NCI-H2107 treated with DMSO at 0.1 percent for 48 hours (cell line): ENCODE measurements at regions not wholly inside any gene's neighbourhood (a gene's known extent, or its start where the extent isn't known, plus 50 kb on each side); places are given as distances from the start of the nearest gene placed in this dataset.
"Not testable (repeated sequence)": the region's sequence is repeated elsewhere in the genome, so short reads cannot be mapped to it uniquely, and the experiment has no call there.

Source experiments
- DNase-seq: peaks from one replicate; lab custom pipeline; 2025; ENCODE audit not compliant: unreplicated experiment; lab: John Stamatoyannopoulos, UW

GRCh38 chr18:30839056-30839561, 203.4 kb downstream of the DSC3 start:
- DNase-seq: not testable (repeated sequence)

- DNase-seq: no peak
These were observed 213.8 kb downstream of the DSC3 start for GRCh38 chr18:30828700-30829099.

- DNase-seq: no peak
These were observed 222.9 kb downstream of the DSC3 start for GRCh38 chr18:30819619-30820018.

GRCh38 chr18:30814446-30814845, 228.1 kb downstream of the DSC3 start:
- DNase-seq: no peak

- no peak for DNase-seq
These were observed 231.0 kb downstream of the DSC3 start for GRCh38 chr18:30811580-30811979.

- no peak for DNase-seq
These were observed 232.0 kb downstream of the DSC3 start for GRCh38 chr18:30810580-30810979.

GRCh38 chr18:30806823-30807222, 235.7 kb downstream of the DSC3 start:
- DNase-seq: no peak

- DNase-seq: no peak
These were observed 241.7 kb downstream of the DSC3 start for GRCh38 chr18:30800800-30801199.

- no peak for DNase-seq
These were observed 250.5 kb downstream of the DSC3 start for GRCh38 chr18:30792051-30792450.

- not testable (repeated sequence) for DNase-seq
These were observed 254.0 kb downstream of the DSC3 start for GRCh38 chr18:30788411-30788991.

GRCh38 chr18:30787410-30787809, 255.1 kb downstream of the DSC3 start:
- DNase-seq: no peak

GRCh38 chr18:30781601-30782000, 260.9 kb downstream of the DSC3 start:
- DNase-seq: no peak

- no peak for DNase-seq
These were observed 266.9 kb downstream of the DSC3 start for GRCh38 chr18:30775629-30776028.

- not testable (repeated sequence) for DNase-seq
These were observed 270.4 kb downstream of the DSC3 start for GRCh38 chr18:30772170-30772569.

GRCh38 chr18:30766053-30766452, 276.5 kb downstream of the DSC3 start:
- DNase-seq: no peak

GRCh38 chr18:30765247-30765646, 277.3 kb downstream of the DSC3 start:
- no peak for DNase-seq

GRCh38 chr18:30763902-30764350, 278.6 kb downstream of the DSC3 start:
- no peak for DNase-seq

GRCh38 chr18:30754846-30755245, 287.7 kb downstream of the DSC3 start:
- no peak for DNase-seq

GRCh38 chr18:30748541-30748940, 294.0 kb downstream of the DSC3 start:
- no peak for DNase-seq

GRCh38 chr18:30746224-30746623, 296.3 kb downstream of the DSC3 start:
- no peak for DNase-seq

- DNase-seq: no peak
These were observed 299.5 kb downstream of the DSC3 start for GRCh38 chr18:30743033-30743432.

GRCh38 chr18:30730915-30731314, 311.6 kb downstream of the DSC3 start:
- no peak for DNase-seq

- no peak for DNase-seq
These were observed 314.7 kb downstream of the DSC3 start for GRCh38 chr18:30727849-30728248.
